T-cell (primary cell): ENCODE measurements at regions not wholly inside any gene's neighbourhood (a gene's known extent, or its start where the extent isn't known, plus 50 kb on each side); places are given as distances from the start of the nearest gene placed in this dataset.
"Not testable (repeated sequence)": the region's sequence is repeated elsewhere in the genome, so short reads cannot be mapped to it uniquely, and the experiment has no call there.

Source experiments
- ATAC-seq, 4 experiments: fragments of 200-7000 bp in 3 of 4; fragments of 150-1000 bp in 1 of 4; cut with Tn5 transposase; replicated peaks in 1 of 4; 1 replicate in 3 of 4; 2 replicates in 1 of 4; pipeline ENCODE4 v1.10.0; 2021; ENCODE audit warnings: moderate library complexity in 3 of 4, mild to moderate bottlenecking in 2 of 4, moderate number of reproducible peaks in 1 of 4
- CTCF ChIA-PET, 2 donors: fragments of 300-600 bp; sonication (Branson Sonifier 250); formaldehyde crosslinking; loops; one replicate each; lab custom pipeline; 2022; ENCODE audit warnings: antibody characterized with exemption in 2 of 2; lab: Charles Lee
- POLR2A ChIA-PET, 2 donors: fragments of 300-600 bp; sonication (Branson Sonifier 250); formaldehyde crosslinking; loops; one replicate each; lab custom pipeline; 2022; ENCODE audit warnings: antibody characterized with exemption in 2 of 2; lab: Charles Lee
- DNase-seq, 35 experiments: peaks; one replicate each; pipeline versions ENCODE4 v3.0.0 to v3.0.0-alpha.2; 2013 to 2023
- H3K27ac ChIP-seq: one replicate; pipeline ENCODE4 v1.5.1; 2013; ENCODE audit warnings: low read length
- H3K27me3 ChIP-seq, 2 experiments: replicated peaks in 1 of 2; 1 replicate in 1 of 2; 2 replicates in 1 of 2; pipeline versions ENCODE4 v1.6.1 to v1.7.0; 2013; ENCODE audit warnings: low read length in 1 of 2, mixed read lengths in 1 of 2; ENCODE audit not compliant: control insufficient read depth in 2 of 2, insufficient read depth in 2 of 2; ENCODE audit errors: extremely low read depth in 1 of 2
- H3K36me3 ChIP-seq, 2 donors: 1 replicate in 1 of 2; 2 replicates in 1 of 2; pipeline versions ENCODE4 v1.6.1 to v1.7.0; 2013; ENCODE audit warnings: low read length in 1 of 2; ENCODE audit not compliant: control insufficient read depth in 2 of 2, insufficient read depth in 1 of 2; ENCODE audit errors: extremely low read depth in 1 of 2
- H3K4me1 ChIP-seq, 2 experiments: 1 replicate in 1 of 2; 2 replicates in 1 of 2; pipeline versions ENCODE4 v1.6.1 to v1.7.0; 2013; ENCODE audit warnings: low read length in 2 of 2, mixed read lengths in 1 of 2; ENCODE audit not compliant: insufficient read depth in 2 of 2, control insufficient read depth in 1 of 2; ENCODE audit errors: extremely low read depth in 1 of 2
- H3K4me3 ChIP-seq, 2 donors: 1 replicate in 1 of 2; 2 replicates in 1 of 2; pipeline versions ENCODE4 v1.5.1 to v1.7.0; 2013; ENCODE audit warnings: mild to moderate bottlenecking in 2 of 2, low read length in 1 of 2, moderate library complexity in 1 of 2; ENCODE audit not compliant: control insufficient read depth in 1 of 2; ENCODE audit errors: extremely low read depth in 1 of 2
- H3K9me3 ChIP-seq: 2 replicates; pipeline ENCODE4 v1.7.0; 2013
- H3K27ac Mint-ChIP-seq, 2 donors: one replicate each; pipeline ENCODE4 v1.8.0; 2020 to 2021; ENCODE audit warnings: mild to moderate bottlenecking in 2 of 2, mixed read lengths in 2 of 2
- H3K27me3 Mint-ChIP-seq, 2 donors: one replicate each; pipeline ENCODE4 v1.8.0; 2021 to 2022; ENCODE audit warnings: mixed read lengths in 2 of 2
- H3K36me3 Mint-ChIP-seq: one replicate; pipeline ENCODE4 v1.8.0; 2021; ENCODE audit warnings: mixed read lengths
- H3K4me1 Mint-ChIP-seq, 3 donors: one replicate each; pipeline ENCODE4 v1.8.0; 2020 to 2022; ENCODE audit warnings: mixed read lengths in 3 of 3, mild to moderate bottlenecking in 1 of 3
- H3K4me3 Mint-ChIP-seq, 3 donors: one replicate each; pipeline ENCODE4 v1.8.0; 2020 to 2022; ENCODE audit warnings: mild to moderate bottlenecking in 3 of 3, mixed read lengths in 3 of 3, moderate library complexity in 3 of 3
- H3K9me3 Mint-ChIP-seq, 3 donors: one replicate each; pipeline ENCODE4 v1.8.0; 2020 to 2022; ENCODE audit warnings: mixed read lengths in 3 of 3
- WGBS: methylation state at CpG from one replicate; pipeline ENCODE4 v1.1.5; 2013; ENCODE audit warnings: missing lambda C conversion rate; ENCODE audit not compliant: insufficient coverage; 5-methylcytosine and 5-hydroxymethylcytosine counted together

DNA sequence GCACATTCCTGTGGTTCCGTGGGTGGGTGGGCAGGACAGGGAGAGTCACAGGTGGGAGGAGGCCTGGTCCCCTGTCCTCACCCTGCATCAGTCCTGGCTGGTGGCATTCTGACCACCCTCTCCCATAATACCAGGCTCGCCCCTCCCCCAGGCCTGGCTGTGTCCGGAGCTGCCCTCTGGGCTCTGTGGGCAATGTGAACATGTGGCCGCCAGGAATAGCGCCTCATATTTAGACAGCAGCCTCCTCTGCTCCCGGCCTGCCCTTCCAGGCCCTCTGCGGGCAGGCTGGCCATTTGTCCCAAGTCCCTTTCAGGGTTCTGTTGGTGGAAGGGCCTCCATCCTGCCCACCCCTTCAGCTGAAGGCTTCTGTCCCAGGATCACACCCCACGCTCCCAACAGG, 4482.2 kb upstream of the TPTE start:
- POLR2A ChIA-PET, H3K4me3 Mint-ChIP-seq, H3K9me3 ChIP-seq, CTCF ChIA-PET, H3K27ac ChIP-seq, H3K4me1 Mint-ChIP-seq, H3K36me3 ChIP-seq, H3K27me3 Mint-ChIP-seq, H3K36me3 Mint-ChIP-seq, H3K4me1 ChIP-seq, H3K27ac Mint-ChIP-seq, H3K9me3 Mint-ChIP-seq, ATAC-seq, DNase-seq, H3K4me3 ChIP-seq, H3K27me3 ChIP-seq: not testable (repeated sequence)
- WGBS, result no CpG with 5 or more reads among the region's 8 CpGs

GRCh38 chr21:6040095-6040494, 4481.3 kb upstream of the TPTE start:
- H3K27me3 ChIP-seq, H3K27ac ChIP-seq, H3K27ac Mint-ChIP-seq, ATAC-seq, H3K4me1 Mint-ChIP-seq, H3K9me3 ChIP-seq, H3K36me3 ChIP-seq, CTCF ChIA-PET, H3K36me3 Mint-ChIP-seq, H3K9me3 Mint-ChIP-seq, H3K27me3 Mint-ChIP-seq, DNase-seq, H3K4me3 ChIP-seq, H3K4me1 ChIP-seq, H3K4me3 Mint-ChIP-seq, POLR2A ChIA-PET: not testable (repeated sequence)
- WGBS, result no CpG with 5 or more reads among the region's 7 CpGs

- H3K9me3 ChIP-seq, H3K4me3 ChIP-seq, H3K4me1 ChIP-seq, H3K36me3 ChIP-seq, ATAC-seq, H3K27me3 ChIP-seq, H3K36me3 Mint-ChIP-seq, H3K4me3 Mint-ChIP-seq, H3K27ac Mint-ChIP-seq, H3K27ac ChIP-seq, CTCF ChIA-PET, H3K4me1 Mint-ChIP-seq, H3K27me3 Mint-ChIP-seq, DNase-seq, H3K9me3 Mint-ChIP-seq, POLR2A ChIA-PET: not testable (repeated sequence)
- no CpG with 5 or more reads among the region's 21 CpGs for WGBS
Observed at GRCh38 chr21:6043430-6044275, 4477.7 kb upstream of the TPTE start.

DNA sequence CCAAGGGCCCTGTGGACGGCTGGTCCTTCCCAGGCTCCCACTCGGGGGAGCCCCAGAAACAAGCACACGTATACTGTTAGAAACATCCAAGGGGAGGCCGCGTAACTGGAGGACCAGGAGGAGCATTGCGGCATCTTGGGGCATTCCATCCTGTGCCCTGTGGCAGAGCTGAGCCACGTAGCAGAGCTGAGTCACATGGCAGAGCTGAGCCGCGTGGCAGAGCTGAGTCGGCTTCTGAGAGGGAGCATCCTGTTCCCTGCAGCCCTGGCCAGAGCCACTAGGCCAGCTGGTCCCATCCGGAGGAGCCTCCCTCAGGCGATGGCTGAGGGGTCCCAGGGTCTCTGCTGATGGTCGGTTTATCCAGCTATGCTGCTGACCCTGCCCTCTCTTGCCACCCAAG, 4476.7 kb upstream of the TPTE start:
- H3K9me3 Mint-ChIP-seq, H3K9me3 ChIP-seq, H3K4me3 ChIP-seq, ATAC-seq, H3K27me3 Mint-ChIP-seq, POLR2A ChIA-PET, CTCF ChIA-PET, H3K4me3 Mint-ChIP-seq, H3K27ac ChIP-seq, H3K36me3 ChIP-seq, H3K36me3 Mint-ChIP-seq, H3K4me1 ChIP-seq, H3K4me1 Mint-ChIP-seq, DNase-seq, H3K27ac Mint-ChIP-seq, H3K27me3 ChIP-seq: not testable (repeated sequence)
- no CpG with 5 or more reads among the region's 13 CpGs for WGBS

DNA sequence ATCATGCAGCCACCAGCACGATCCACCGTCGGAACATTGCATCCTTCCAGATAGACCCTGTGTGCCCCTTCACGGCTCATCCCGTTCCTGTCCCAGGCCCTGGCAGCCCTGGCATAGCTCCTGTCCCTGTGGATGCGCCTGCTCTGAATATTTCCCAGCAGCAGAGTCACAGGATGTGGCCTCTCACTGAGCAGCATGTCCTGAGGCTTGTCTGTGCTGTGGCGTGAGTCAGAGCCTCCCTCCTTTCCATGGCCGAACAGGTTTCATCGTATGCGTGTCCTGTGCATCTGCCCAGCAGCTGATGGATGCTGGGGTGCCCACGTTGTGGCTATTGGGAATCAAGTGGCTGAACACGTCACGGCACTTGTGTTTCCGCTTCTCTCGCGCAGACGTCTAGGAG, 4471.5 kb upstream of the TPTE start:
- WGBS, result no CpG with 5 or more reads among the region's 17 CpGs
- H3K4me3 Mint-ChIP-seq, H3K9me3 ChIP-seq, DNase-seq, POLR2A ChIA-PET, H3K27me3 Mint-ChIP-seq, H3K36me3 ChIP-seq, H3K36me3 Mint-ChIP-seq, H3K27ac Mint-ChIP-seq, H3K27ac ChIP-seq, ATAC-seq, H3K4me1 ChIP-seq, H3K9me3 Mint-ChIP-seq, H3K4me1 Mint-ChIP-seq, H3K27me3 ChIP-seq, H3K4me3 ChIP-seq, CTCF ChIA-PET: not testable (repeated sequence)

GRCh38 chr21:6052109-6052508, 4469.3 kb upstream of the TPTE start:
- ATAC-seq, CTCF ChIA-PET, H3K4me3 Mint-ChIP-seq: not testable (repeated sequence)

GRCh38 chr21:6053145-6053544, 4468.2 kb upstream of the TPTE start:
- H3K27me3 ChIP-seq, H3K27ac ChIP-seq, H3K36me3 Mint-ChIP-seq, H3K4me1 Mint-ChIP-seq, POLR2A ChIA-PET, H3K27me3 Mint-ChIP-seq, H3K9me3 ChIP-seq, ATAC-seq, H3K9me3 Mint-ChIP-seq, DNase-seq, CTCF ChIA-PET, H3K36me3 ChIP-seq, H3K4me3 Mint-ChIP-seq, H3K4me3 ChIP-seq, H3K27ac Mint-ChIP-seq, H3K4me1 ChIP-seq: not testable (repeated sequence)
- no CpG with 5 or more reads among the region's 25 CpGs for WGBS

More at GRCh38 chr21:6052109-6052508, 4469.3 kb upstream of the TPTE start:
- H3K27me3 Mint-ChIP-seq, H3K36me3 ChIP-seq, H3K27me3 ChIP-seq, H3K4me1 Mint-ChIP-seq, H3K4me3 ChIP-seq, H3K9me3 Mint-ChIP-seq, DNase-seq, H3K27ac ChIP-seq, H3K9me3 ChIP-seq, POLR2A ChIA-PET, H3K27ac Mint-ChIP-seq, H3K36me3 Mint-ChIP-seq, H3K4me1 ChIP-seq: not testable (repeated sequence)
- WGBS, result no CpG with 5 or more reads among the region's 5 CpGs
